HEK293T (cell line): ENCODE measurements at regions not wholly inside any gene's neighbourhood (a gene's known extent, or its start where the extent isn't known, plus 50 kb on each side); places are given as distances from the start of the nearest gene placed in this dataset.

Experiments
- CTCF ChIA-PET: fragments of 350-600 bp; formaldehyde crosslinking; extraction: SDS; loops from one replicate; lab custom pipeline; 2021; ENCODE audit warnings: antibody characterized with exemption, inconsistent platforms; lab: Yijun Ruan, JAX
- POLR2A ChIA-PET: fragments of 350-600 bp; formaldehyde crosslinking; extraction: SDS; loops from one replicate; lab custom pipeline; 2020; ENCODE audit warnings: antibody characterized with exemption, inconsistent platforms; lab: Yijun Ruan, JAX
- DNase-seq: peaks from one replicate; pipeline ENCODE4 v3.0.0; 2012; ENCODE audit warnings: mixed read lengths; ENCODE audit errors: extremely low spot score
- ARNT ChIP-seq: fragments of 450-650 bp; IDR thresholded peaks from 2 replicates; pipeline ENCODE4 v1.6.1; 2017; ENCODE audit warnings: mild to moderate bottlenecking
- BHLHE40 ChIP-seq: fragments of 450-650 bp; IDR thresholded peaks from 2 replicates; pipeline ENCODE4 v1.6.1; 2016; ENCODE audit warnings: mild to moderate bottlenecking, moderate library complexity, borderline replicate concordance
- CTBP1 ChIP-seq: fragments of 450-650 bp; IDR thresholded peaks from 2 replicates; pipeline ENCODE4 v1.6.1; 2016; ENCODE audit warnings: borderline replicate concordance
- ELF4 ChIP-seq: fragments of 450-650 bp; IDR thresholded peaks from 2 replicates; pipeline ENCODE4 v1.6.1; 2017; ENCODE audit warnings: antibody characterized with exemption
- FOXA1 ChIP-seq: fragments of 450-650 bp; IDR thresholded peaks from 2 replicates; pipeline ENCODE4 v1.6.1; 2016; ENCODE audit warnings: mild to moderate bottlenecking
- FOXK2 ChIP-seq: fragments of 450-650 bp; IDR thresholded peaks from 2 replicates; pipeline ENCODE4 v1.6.1; 2016; ENCODE audit warnings: mild to moderate bottlenecking
- FOXM1 ChIP-seq: fragments of 450-650 bp; IDR thresholded peaks from 2 replicates; pipeline ENCODE4 v1.6.1; 2017; ENCODE audit warnings: mild to moderate bottlenecking, borderline replicate concordance
- HDGF ChIP-seq: fragments of 450-650 bp; IDR thresholded peaks from 2 replicates; pipeline ENCODE4 v1.6.1; 2017; ENCODE audit warnings: antibody characterized with exemption, borderline replicate concordance
- L3MBTL2 ChIP-seq: fragments of 450-650 bp; conservative IDR thresholded peaks from 2 replicates; pipeline ENCODE4 v1.6.1; 2016; ENCODE audit warnings: mild to moderate bottlenecking
- LEF1 ChIP-seq: fragments of 450-650 bp; IDR thresholded peaks from 2 replicates; pipeline ENCODE4 v1.6.1; 2017; ENCODE audit warnings: mild to moderate bottlenecking, borderline replicate concordance
- NFRKB ChIP-seq: fragments of 450-650 bp; IDR thresholded peaks from 2 replicates; pipeline ENCODE4 v1.6.1; 2016; ENCODE audit warnings: mild to moderate bottlenecking, moderate library complexity
- PKNOX1 ChIP-seq: fragments of 450-650 bp; IDR thresholded peaks from 2 replicates; pipeline ENCODE4 v1.6.1; 2016
- SP1 ChIP-seq: fragments of 450-650 bp; IDR thresholded peaks from 2 replicates; pipeline ENCODE4 v1.6.1; 2017
- SUZ12 ChIP-seq: fragments of 450-650 bp; IDR thresholded peaks from 2 replicates; pipeline ENCODE4 v1.6.1; 2016; ENCODE audit warnings: mild to moderate bottlenecking
- TARDBP ChIP-seq: fragments of 450-650 bp; IDR thresholded peaks from 2 replicates; pipeline ENCODE4 v1.6.1; 2016
- ZNF384 ChIP-seq: fragments of 450-650 bp; IDR thresholded peaks from 2 replicates; pipeline ENCODE4 v1.6.1; 2016

DNA sequence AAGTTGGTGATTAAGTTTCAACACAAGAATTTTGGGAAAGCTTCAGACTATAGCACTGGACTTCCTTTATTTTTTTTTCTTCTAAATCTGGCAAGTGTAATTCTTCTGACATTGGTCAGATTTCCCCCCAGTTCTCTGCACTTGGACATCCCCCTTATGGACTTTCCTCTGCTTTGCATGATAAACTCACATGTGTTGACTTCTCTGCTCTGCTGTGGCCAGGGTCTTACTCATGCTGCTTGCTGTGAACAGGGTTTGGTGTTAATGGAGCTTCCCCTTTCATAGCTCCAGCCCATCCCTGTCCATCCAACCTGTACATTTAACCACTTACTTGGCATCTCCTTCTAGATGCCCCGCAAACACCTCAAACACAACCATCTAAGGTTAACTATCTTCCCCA is 70.5 kb upstream of the SPATA13 start:
- TF ChIP-seq PKNOX1 (no peak), SUZ12 (no peak), FOXK2 (no peak), FOXM1 (no peak), L3MBTL2 (no peak), SP1 (no peak), CTBP1 (no peak), TARDBP (no peak), FOXA1 (no peak), LEF1 (no peak), NFRKB (no peak), ELF4 (no peak), BHLHE40 (no peak), HDGF (no peak), ARNT (no peak), ZNF384 (no peak)
- ChIA-PET POLR2A (no interaction called here), CTCF (no interaction called here)
- DNase-seq = no peak

- CTCF ChIA-PET = no interaction called here
Observed at GRCh38 chr13:24091080-24091479, 69.4 kb upstream of the SPATA13 start.

DNA sequence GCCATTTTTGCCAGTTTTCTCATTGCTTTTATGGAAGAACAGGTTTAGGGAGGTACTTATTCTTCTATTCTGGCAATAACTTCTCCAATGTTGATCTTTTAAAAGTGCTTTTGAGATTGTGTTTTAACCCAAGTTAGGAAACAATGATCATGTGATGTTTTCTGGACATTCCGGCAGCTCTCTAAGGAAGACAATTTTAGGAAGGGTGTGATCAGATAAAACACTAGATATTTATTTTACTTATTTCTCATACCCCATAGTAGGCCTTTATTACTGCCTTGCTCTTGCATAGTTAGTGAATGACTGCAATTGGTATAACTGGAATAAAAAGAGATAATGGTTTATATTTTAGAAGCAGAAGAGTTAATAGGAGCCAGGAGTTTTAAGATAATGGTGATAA is 68.4 kb upstream of the SPATA13 start:
- ChIA-PET POLR2A (no interaction called here), CTCF (no interaction called here)
- no peak for DNase-seq

More at GRCh38 chr13:24091080-24091479, 69.4 kb upstream of the SPATA13 start:
- POLR2A ChIA-PET = no interaction called here
- no peak for DNase-seq
- TF ChIP-seq PKNOX1 = no peak
- TF ChIP-seq FOXM1 = no peak
- no peak for TF ChIP-seq BHLHE40
- no peak for TF ChIP-seq L3MBTL2
- TF ChIP-seq ZNF384 = no peak
- TF ChIP-seq LEF1 = no peak
- no peak for TF ChIP-seq ARNT
- no peak for TF ChIP-seq SUZ12
- no peak for TF ChIP-seq ELF4
- no peak for TF ChIP-seq TARDBP

GRCh38 chr13:24093047-24093446 is 67.5 kb upstream of the SPATA13 start:
- ChIA-PET CTCF (no interaction called here), POLR2A (no interaction called here)
- DNase-seq = no peak
- no peak for TF ChIP-seq TARDBP
- TF ChIP-seq ARNT = no peak
- TF ChIP-seq NFRKB = no peak
- TF ChIP-seq L3MBTL2 = no peak
- no peak for TF ChIP-seq ELF4
- TF ChIP-seq PKNOX1 = no peak
- no peak for TF ChIP-seq SUZ12

More for the DNA sequence above, 68.4 kb upstream of the SPATA13 start:
- TF ChIP-seq ZNF384 = no peak
- no peak for TF ChIP-seq FOXK2
- TF ChIP-seq FOXM1 = no peak
- TF ChIP-seq SUZ12 = no peak
- no peak for TF ChIP-seq ARNT
- TF ChIP-seq PKNOX1 = no peak
- TF ChIP-seq L3MBTL2 = no peak
- TF ChIP-seq HDGF = no peak
- no peak for TF ChIP-seq BHLHE40

- CTCF ChIA-PET = no interaction called here
- POLR2A ChIA-PET = no interaction called here
- TF ChIP-seq HDGF (no peak), FOXA1 (no peak), NFRKB (no peak), L3MBTL2 (no peak), ARNT (no peak), FOXK2 (no peak), PKNOX1 (no peak), FOXM1 (no peak), LEF1 (no peak), TARDBP (no peak), SUZ12 (no peak), CTBP1 (no peak), SP1 (no peak)
- DNase-seq = no peak
Observed at GRCh38 chr13:24096659-24097058, 63.9 kb upstream of the SPATA13 start.

GRCh38 chr13:24097064-24097463 is 63.5 kb upstream of the SPATA13 start:
- TF ChIP-seq ELF4 (no peak), FOXM1 (no peak), LEF1 (no peak), SP1 (no peak), HDGF (no peak), ZNF384 (no peak), BHLHE40 (no peak), SUZ12 (no peak), CTBP1 (no peak), ARNT (no peak), L3MBTL2 (no peak), FOXA1 (no peak), TARDBP (no peak), FOXK2 (no peak), PKNOX1 (no peak), NFRKB (no peak)
- ChIA-PET CTCF (no interaction called here), POLR2A (no interaction called here)
- no peak for DNase-seq
